Central memory CD8-positive, alpha-beta T cell (primary cell): ENCODE measurements at regions not wholly inside any gene's neighbourhood (a gene's known extent, or its start where the extent isn't known, plus 50 kb on each side); places are given as distances from the start of the nearest gene placed in this dataset.

ENCODE experiments used
- ATAC-seq: fragments of 150-1000 bp; cut with Tn5 transposase; replicated peaks from 2 replicates; pipeline ENCODE4 v1.10.0; 2022; ENCODE audit warnings: mild to moderate bottlenecking, moderate FRiP score, moderate number of reproducible peaks; ENCODE audit not compliant: poor library complexity, severe bottlenecking; ENCODE audit errors: extremely low read depth
- DNase-seq, 2 donors: peaks; one replicate each; pipeline ENCODE4 v3.0.0; 2021; ENCODE audit warnings: low spot score in 2 of 2
- H3K27ac Mint-ChIP-seq: one replicate; pipeline ENCODE4 v1.8.0; 2022; ENCODE audit warnings: low read depth, mild to moderate bottlenecking, moderate library complexity, mixed read lengths
- H3K27me3 Mint-ChIP-seq: one replicate; pipeline ENCODE4 v1.8.0; 2022; ENCODE audit warnings: mixed read lengths
- H3K36me3 Mint-ChIP-seq: one replicate; pipeline ENCODE4 v1.8.0; 2022; ENCODE audit warnings: mild to moderate bottlenecking, moderate library complexity, mixed read lengths; ENCODE audit not compliant: insufficient read depth
- H3K4me1 Mint-ChIP-seq: one replicate; pipeline ENCODE4 v1.8.0; 2022; ENCODE audit warnings: mixed read lengths
- H3K4me3 Mint-ChIP-seq: one replicate; pipeline ENCODE4 v1.8.0; 2022; ENCODE audit warnings: mild to moderate bottlenecking, moderate library complexity, mixed read lengths
- H3K9me3 Mint-ChIP-seq: one replicate; pipeline ENCODE4 v1.8.0; 2022; ENCODE audit warnings: mixed read lengths

GRCh38 chr13:99747403-99747710, 224.2 kb downstream of the ZIC5 start:
- Mint-ChIP-seq H3K9me3 (no peaks in the 10 kb centered on the region), H3K4me3 (no peak overlapping the region), H3K4me1 (no peaks in the 10 kb centered on the region), H3K36me3 (no peaks in the 10 kb centered on the region), H3K27me3 (no peaks in the 10 kb centered on the region), H3K27ac (no peak overlapping the region)
- DNase-seq (no peak), ATAC-seq (no peak)

- Mint-ChIP-seq H3K4me3 (no peak overlapping the region), H3K27ac (no peak overlapping the region), H3K36me3 (no peaks in the 10 kb centered on the region), H3K4me1 (no peaks in the 10 kb centered on the region), H3K9me3 (no peaks in the 10 kb centered on the region), H3K27me3 (no peaks in the 10 kb centered on the region)
- ATAC-seq = no peak
- no peak for DNase-seq
Observed at GRCh38 chr13:99746637-99747402, 224.7 kb downstream of the ZIC5 start.

- no peak for ATAC-seq
- Mint-ChIP-seq H3K9me3 (no peaks in the 10 kb centered on the region), H3K4me1 (peaks cover 6% of the 10 kb centered on the region)
Observed at GRCh38 chr13:99743094-99743493, 228.5 kb downstream of the ZIC5 start.

GRCh38 chr13:99741960-99742359, 229.6 kb downstream of the ZIC5 start:
- Mint-ChIP-seq H3K36me3 (no peaks in the 10 kb centered on the region), H3K4me1 (peaks cover 6% of the 10 kb centered on the region), H3K27me3 (no peaks in the 10 kb centered on the region), H3K27ac (no peak overlapping the region), H3K4me3 (no peak overlapping the region), H3K9me3 (no peaks in the 10 kb centered on the region)
- DNase-seq (no peak), ATAC-seq (no peak)

More at GRCh38 chr13:99743094-99743493, 228.5 kb downstream of the ZIC5 start:
- DNase-seq = no peak
- no peaks in the 10 kb centered on the region for H3K36me3 Mint-ChIP-seq
- no peaks in the 10 kb centered on the region for H3K27me3 Mint-ChIP-seq
- no peak overlapping the region for H3K27ac Mint-ChIP-seq
- no peak overlapping the region for H3K4me3 Mint-ChIP-seq

GRCh38 chr13:99740251-99740979, 231.2 kb downstream of the ZIC5 start:
- Mint-ChIP-seq H3K4me1 (peaks cover 6% of the 10 kb centered on the region), H3K9me3 (no peaks in the 10 kb centered on the region), H3K36me3 (no peaks in the 10 kb centered on the region), H3K27me3 (no peaks in the 10 kb centered on the region), H3K4me3 (no peak overlapping the region), H3K27ac (no peak overlapping the region)
- no peak for ATAC-seq
- no peak for DNase-seq

- no peak for DNase-seq
- Mint-ChIP-seq H3K4me1 (peaks cover 6% of the 10 kb centered on the region), H3K36me3 (no peaks in the 10 kb centered on the region), H3K4me3 (no peak overlapping the region), H3K27me3 (no peaks in the 10 kb centered on the region), H3K27ac (no peak overlapping the region), H3K9me3 (no peaks in the 10 kb centered on the region)
- no peak for ATAC-seq
Observed at GRCh38 chr13:99738626-99739025, 232.9 kb downstream of the ZIC5 start.

GRCh38 chr13:99737481-99738245, 233.9 kb downstream of the ZIC5 start:
- ATAC-seq (no peak), DNase-seq (no peak)

GRCh38 chr13:99736541-99736940, 235.0 kb downstream of the ZIC5 start:
- H3K4me3 Mint-ChIP-seq = no peak overlapping the region
- H3K36me3 Mint-ChIP-seq = no peaks in the 10 kb centered on the region
- no peaks in the 10 kb centered on the region for H3K9me3 Mint-ChIP-seq
- no peaks in the 10 kb centered on the region for H3K27me3 Mint-ChIP-seq
- ATAC-seq (no peak), DNase-seq (no peak)
- H3K4me1 Mint-ChIP-seq = peaks cover 6% of the 10 kb centered on the region
- no peak overlapping the region for H3K27ac Mint-ChIP-seq

More at GRCh38 chr13:99737481-99738245, 233.9 kb downstream of the ZIC5 start:
- Mint-ChIP-seq H3K36me3 (no peaks in the 10 kb centered on the region), H3K9me3 (no peaks in the 10 kb centered on the region), H3K27me3 (no peaks in the 10 kb centered on the region), H3K4me3 (no peak overlapping the region), H3K27ac (no peak overlapping the region), H3K4me1 (peaks cover 6% of the 10 kb centered on the region)

GRCh38 chr13:99734013-99734693, 232.9 kb downstream of the TM9SF2 start:
- Mint-ChIP-seq H3K4me1 (peaks cover 5% of the 10 kb centered on the region), H3K9me3 (no peaks in the 10 kb centered on the region), H3K4me3 (no peak overlapping the region), H3K27me3 (no peaks in the 10 kb centered on the region), H3K36me3 (no peaks in the 10 kb centered on the region), H3K27ac (no peak overlapping the region)
- ATAC-seq (no peak), DNase-seq (no peak)

- H3K9me3 Mint-ChIP-seq = no peaks in the 10 kb centered on the region
- no peaks in the 10 kb centered on the region for H3K36me3 Mint-ChIP-seq
- peaks cover 5% of the 10 kb centered on the region for H3K4me1 Mint-ChIP-seq
- no peak overlapping the region for H3K4me3 Mint-ChIP-seq
- H3K27ac Mint-ChIP-seq = no peak overlapping the region
- DNase-seq (no peak), ATAC-seq (no peak)
- H3K27me3 Mint-ChIP-seq = no peaks in the 10 kb centered on the region
Observed at GRCh38 chr13:99733346-99733745, 232.1 kb downstream of the TM9SF2 start.

GRCh38 chr13:99731747-99732146, 230.5 kb downstream of the TM9SF2 start:
- no peak overlapping the region for H3K27ac Mint-ChIP-seq
- no peak overlapping the region for H3K4me3 Mint-ChIP-seq
- no peaks in the 10 kb centered on the region for H3K27me3 Mint-ChIP-seq
- no peaks in the 10 kb centered on the region for H3K36me3 Mint-ChIP-seq
- DNase-seq (no peak), ATAC-seq (no peak)
- H3K4me1 Mint-ChIP-seq = peaks cover 5% of the 10 kb centered on the region
- H3K9me3 Mint-ChIP-seq = no peaks in the 10 kb centered on the region

- Mint-ChIP-seq H3K4me1 (peaks cover 5% of the 10 kb centered on the region), H3K4me3 (no peak overlapping the region), H3K27ac (no peak overlapping the region), H3K36me3 (no peaks in the 10 kb centered on the region), H3K27me3 (no peaks in the 10 kb centered on the region), H3K9me3 (no peaks in the 10 kb centered on the region)
- ATAC-seq (no peak), DNase-seq (no peak)
Observed at GRCh38 chr13:99730403-99730802, 229.1 kb downstream of the TM9SF2 start.
